Astrocyte (in vitro differentiated cells and primary cell): ENCODE measurements at regions not wholly inside any gene's neighbourhood (a gene's known extent, or its start where the extent isn't known, plus 50 kb on each side); places are given as distances from the start of the nearest gene placed in this dataset.

Experiments used
- EZH2 ChIP-seq: IDR thresholded peaks from 2 replicates; pipeline ENCODE4 v1.6.1; 2012; ENCODE audit warnings: mild to moderate bottlenecking, low read length, inconsistent platforms; ENCODE audit not compliant: insufficient read depth
- TF ChIP-seq, protein P1 (sequence below): IDR thresholded peaks from 2 replicates; pipeline ENCODE4 v1.5.1; 2011; ENCODE audit warnings: low read depth, mild to moderate bottlenecking, inconsistent platforms, low read length, moderate library complexity; ENCODE audit not compliant: insufficient read depth

GRCh38 chr5:8912106-8912505 is 633.8 kb downstream of the SEMA5A start:
- TF ChIP-seq, protein P1, sequence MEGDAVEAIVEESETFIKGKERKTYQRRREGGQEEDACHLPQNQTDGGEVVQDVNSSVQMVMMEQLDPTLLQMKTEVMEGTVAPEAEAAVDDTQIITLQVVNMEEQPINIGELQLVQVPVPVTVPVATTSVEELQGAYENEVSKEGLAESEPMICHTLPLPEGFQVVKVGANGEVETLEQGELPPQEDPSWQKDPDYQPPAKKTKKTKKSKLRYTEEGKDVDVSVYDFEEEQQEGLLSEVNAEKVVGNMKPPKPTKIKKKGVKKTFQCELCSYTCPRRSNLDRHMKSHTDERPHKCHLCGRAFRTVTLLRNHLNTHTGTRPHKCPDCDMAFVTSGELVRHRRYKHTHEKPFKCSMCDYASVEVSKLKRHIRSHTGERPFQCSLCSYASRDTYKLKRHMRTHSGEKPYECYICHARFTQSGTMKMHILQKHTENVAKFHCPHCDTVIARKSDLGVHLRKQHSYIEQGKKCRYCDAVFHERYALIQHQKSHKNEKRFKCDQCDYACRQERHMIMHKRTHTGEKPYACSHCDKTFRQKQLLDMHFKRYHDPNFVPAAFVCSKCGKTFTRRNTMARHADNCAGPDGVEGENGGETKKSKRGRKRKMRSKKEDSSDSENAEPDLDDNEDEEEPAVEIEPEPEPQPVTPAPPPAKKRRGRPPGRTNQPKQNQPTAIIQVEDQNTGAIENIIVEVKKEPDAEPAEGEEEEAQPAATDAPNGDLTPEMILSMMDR = no peak
- TF ChIP-seq EZH2 = no peak
